ENCODE measurements at regions not wholly inside any gene's neighbourhood (a gene's known extent, or its start where the extent isn't known, plus 50 kb on each side); places are given as distances from the start of the nearest gene placed in this dataset.
"Not testable (repeated sequence)": the region's sequence is repeated elsewhere in the genome, so short reads cannot be mapped to it uniquely, and the experiment has no call there.

GRCh38 chr2:142575561-142575960, 301.9 kb upstream of the KYNU start:
- DNase-seq (ENCODE audit: low read depth in 2 of 2), result no peak

- DNase-seq (ENCODE audit: low read depth in 2 of 2), result no peak
Measured at GRCh38 chr2:142574388-142574787, 303.1 kb upstream of the KYNU start.

GRCh38 chr2:142572346-142573132, 304.9 kb upstream of the KYNU start:
- DNase-seq (ENCODE audit: low read depth in 2 of 2), result no peak

- DNase-seq (ENCODE audit: low read depth in 2 of 2), result no peak
Measured at GRCh38 chr2:142571934-142572333, 305.5 kb upstream of the KYNU start.

- no peak for DNase-seq (ENCODE audit: low read depth in 2 of 2)
Measured at GRCh38 chr2:142562900-142563299, 314.6 kb upstream of the KYNU start.

- no peak for DNase-seq (ENCODE audit: low read depth in 2 of 2)
Measured at GRCh38 chr2:142561656-142562055, 315.8 kb upstream of the KYNU start.

GRCh38 chr2:142557391-142557790, 320.1 kb upstream of the KYNU start:
- DNase-seq (ENCODE audit: low read depth in 2 of 2), result no peak

GRCh38 chr2:142545999-142546398, 331.5 kb upstream of the KYNU start:
- not testable (repeated sequence) for DNase-seq (ENCODE audit: low read depth in 2 of 2)

- no peak for DNase-seq (ENCODE audit: low read depth in 2 of 2)
Measured at GRCh38 chr2:142545036-142545435, 332.4 kb upstream of the KYNU start.

GRCh38 chr2:142544173-142544572, 333.3 kb upstream of the KYNU start:
- DNase-seq (ENCODE audit: low read depth in 2 of 2), result no peak

GRCh38 chr2:142542431-142542910, 335.0 kb upstream of the KYNU start:
- DNase-seq (ENCODE audit: low read depth in 2 of 2), result no peak

- DNase-seq (ENCODE audit: low read depth in 2 of 2), result no peak
Measured at GRCh38 chr2:142536966-142537365, 340.5 kb upstream of the KYNU start.

GRCh38 chr2:142536492-142536891, 341.0 kb upstream of the KYNU start:
- DNase-seq (ENCODE audit: low read depth in 2 of 2), result no peak

- no peak for DNase-seq (ENCODE audit: low read depth in 2 of 2)
Measured at GRCh38 chr2:142535311-142535710, 342.2 kb upstream of the KYNU start.

- DNase-seq (ENCODE audit: low read depth in 2 of 2), result no peak
Measured at GRCh38 chr2:142533177-142533576, 344.3 kb upstream of the KYNU start.

GRCh38 chr2:142531377-142531776, 346.1 kb upstream of the KYNU start:
- no peak for DNase-seq (ENCODE audit: low read depth in 2 of 2)

GRCh38 chr2:142525720-142526119, 351.7 kb upstream of the KYNU start:
- no peak for DNase-seq (ENCODE audit: low read depth in 2 of 2)

- no peak for DNase-seq (ENCODE audit: low read depth in 2 of 2)
Measured at GRCh38 chr2:142521492-142521891, 356.0 kb upstream of the KYNU start.

GRCh38 chr2:142515493-142515892, 362.0 kb upstream of the KYNU start:
- DNase-seq (ENCODE audit: low read depth in 2 of 2), result no peak

GRCh38 chr2:142509401-142509800, 368.1 kb upstream of the KYNU start:
- no peak for DNase-seq (ENCODE audit: low read depth in 2 of 2)

- DNase-seq (ENCODE audit: low read depth in 2 of 2), result no peak
Measured at GRCh38 chr2:142504754-142505153, 372.7 kb upstream of the KYNU start.

GRCh38 chr2:142502402-142502801, 371.6 kb upstream of the LRP1B start:
- DNase-seq (ENCODE audit: low read depth in 2 of 2), result no peak

GRCh38 chr2:142495141-142495540, 364.3 kb upstream of the LRP1B start:
- DNase-seq (ENCODE audit: low read depth in 2 of 2), result no peak

- DNase-seq (ENCODE audit: low read depth in 2 of 2), result not testable (repeated sequence)
Measured at GRCh38 chr2:142489631-142490030, 358.8 kb upstream of the LRP1B start.

Data from fibroblast of skin of left quadriceps (primary cell).